HG02884 (cell line): ENCODE measurements at regions not wholly inside any gene's neighbourhood (a gene's known extent, or its start where the extent isn't known, plus 50 kb on each side); places are given as distances from the start of the nearest gene placed in this dataset.

ENCODE experiments used
- ATAC-seq: cut with Tn5 transposase; IDR thresholded peaks from one replicate; pipeline ENCODE4 v1.9.1; 2021; ENCODE audit warnings: mild to moderate bottlenecking, moderate library complexity; ENCODE audit not compliant: unreplicated experiment

DNA sequence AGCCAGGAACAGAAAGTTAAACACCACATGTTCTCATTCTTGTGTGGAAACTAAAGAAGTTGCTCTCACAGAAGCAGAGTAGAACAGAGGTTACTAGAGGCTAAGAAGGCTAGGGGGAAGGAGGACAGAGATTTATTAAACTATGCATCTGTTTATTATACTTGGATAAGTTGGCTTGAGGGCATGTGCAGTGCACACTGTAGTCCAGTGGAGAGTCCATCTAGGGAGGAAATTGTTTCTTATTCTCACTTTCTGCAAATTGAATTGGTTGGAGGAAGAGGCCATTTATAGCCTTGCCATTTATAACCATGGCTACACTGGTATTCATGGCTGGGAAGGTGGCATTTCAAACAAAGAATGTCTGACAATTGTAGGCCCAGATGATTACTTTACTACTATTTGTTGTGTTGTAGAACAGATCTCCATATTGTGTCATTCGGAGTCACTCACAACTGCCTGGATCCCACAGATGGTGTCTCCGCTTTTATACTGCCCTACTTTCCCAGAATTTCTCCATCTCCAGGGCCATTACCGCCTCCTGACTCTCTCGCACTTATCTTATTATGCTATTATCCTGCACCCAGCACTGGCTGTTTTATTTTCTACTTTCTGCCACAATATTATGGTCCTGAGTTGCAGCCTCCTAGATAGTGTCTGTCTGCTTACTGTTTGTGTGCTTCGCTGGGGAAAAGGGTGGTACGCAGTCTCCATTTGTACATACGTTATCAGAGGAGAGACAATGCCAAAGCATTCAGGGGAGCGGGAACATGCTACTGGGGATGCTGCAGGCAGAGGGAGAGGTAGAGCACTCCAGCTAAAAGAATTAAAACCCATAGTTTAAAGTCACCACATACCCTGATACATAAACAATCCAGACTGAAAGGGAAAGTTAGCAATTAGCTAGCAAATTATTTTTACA, 169.3 kb upstream of the BLID start:
- ATAC-seq, result no peak

DNA sequence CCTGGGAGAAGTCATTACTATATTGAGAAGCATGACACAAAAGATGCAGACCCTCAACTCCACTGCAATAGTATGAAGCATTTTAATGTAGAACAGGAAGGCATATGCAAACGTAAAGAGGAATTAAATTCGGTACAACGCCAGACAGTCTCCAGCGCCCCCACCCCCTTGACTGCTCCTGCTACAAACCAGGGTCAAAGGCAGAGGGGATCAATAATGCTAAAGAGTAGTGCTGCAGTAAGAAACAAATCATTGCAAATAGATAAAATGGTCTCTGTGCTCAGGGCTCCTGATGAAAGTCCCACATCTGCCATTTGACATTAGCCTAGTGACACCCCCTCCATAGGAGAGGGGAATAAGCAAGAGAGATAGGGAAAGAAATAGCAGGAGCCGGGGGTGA, 164.9 kb upstream of the BLID start:
- no peak for ATAC-seq

DNA sequence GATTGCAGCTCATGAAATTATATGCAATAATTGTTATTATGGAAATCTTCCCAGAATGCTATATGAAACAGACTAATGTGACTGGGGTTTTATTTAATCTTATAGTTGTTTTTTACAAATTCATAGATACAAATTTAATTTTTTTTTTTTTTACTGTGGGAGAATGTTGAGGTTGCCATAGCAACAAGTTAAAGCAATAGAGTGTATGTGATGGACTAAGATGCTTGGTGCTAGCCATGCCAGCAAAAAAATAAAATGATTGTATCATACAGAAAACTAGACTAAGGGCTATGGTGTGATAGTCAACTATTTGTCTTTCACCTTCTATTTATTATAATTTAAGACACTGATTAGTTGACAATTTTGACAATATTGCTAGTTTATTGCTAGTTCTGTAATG, 163.2 kb upstream of the BLID start:
- no peak for ATAC-seq

- ATAC-seq, result no peak
Measured at GRCh38 chr11:122277493-122277892, 161.5 kb upstream of the BLID start.

DNA sequence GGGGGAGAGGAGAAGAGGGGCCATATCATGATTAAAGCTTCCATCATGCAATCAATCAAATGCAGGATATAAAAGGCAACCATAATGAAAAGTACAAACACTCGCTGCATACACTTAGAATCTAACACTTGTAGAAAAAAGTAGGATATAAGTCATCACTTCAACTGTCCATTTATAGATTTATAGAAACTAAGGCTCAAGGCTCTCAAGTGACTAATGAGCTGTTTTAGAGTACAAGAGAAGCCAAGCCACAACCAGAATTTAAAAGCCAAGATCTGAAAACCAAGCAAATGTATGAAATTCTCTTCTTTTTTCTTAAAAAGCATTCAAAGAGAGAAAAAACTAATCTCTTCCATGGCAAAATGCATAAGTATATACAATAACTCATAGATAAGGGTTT, 160.2 kb upstream of the BLID start:
- no peak for ATAC-seq

DNA sequence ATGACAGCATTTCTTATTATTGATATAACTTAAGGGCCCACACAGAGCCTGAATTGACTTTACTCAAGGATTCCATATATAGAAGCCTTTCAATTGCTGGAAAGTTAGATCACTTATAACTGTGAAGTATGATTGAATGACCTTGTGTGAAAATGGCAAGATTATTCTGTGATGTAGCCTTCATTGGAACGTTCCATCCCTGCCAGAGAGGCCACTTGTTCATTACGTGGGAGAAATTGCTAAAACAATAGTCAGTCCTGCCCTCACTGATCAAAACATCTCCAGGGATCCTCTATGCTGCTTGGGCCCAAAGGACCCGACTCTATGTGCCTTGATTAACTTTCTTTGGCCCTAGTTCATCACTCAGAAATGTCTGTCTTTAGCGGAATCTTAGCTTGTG, 159.5 kb upstream of the BLID start:
- no peak for ATAC-seq

DNA sequence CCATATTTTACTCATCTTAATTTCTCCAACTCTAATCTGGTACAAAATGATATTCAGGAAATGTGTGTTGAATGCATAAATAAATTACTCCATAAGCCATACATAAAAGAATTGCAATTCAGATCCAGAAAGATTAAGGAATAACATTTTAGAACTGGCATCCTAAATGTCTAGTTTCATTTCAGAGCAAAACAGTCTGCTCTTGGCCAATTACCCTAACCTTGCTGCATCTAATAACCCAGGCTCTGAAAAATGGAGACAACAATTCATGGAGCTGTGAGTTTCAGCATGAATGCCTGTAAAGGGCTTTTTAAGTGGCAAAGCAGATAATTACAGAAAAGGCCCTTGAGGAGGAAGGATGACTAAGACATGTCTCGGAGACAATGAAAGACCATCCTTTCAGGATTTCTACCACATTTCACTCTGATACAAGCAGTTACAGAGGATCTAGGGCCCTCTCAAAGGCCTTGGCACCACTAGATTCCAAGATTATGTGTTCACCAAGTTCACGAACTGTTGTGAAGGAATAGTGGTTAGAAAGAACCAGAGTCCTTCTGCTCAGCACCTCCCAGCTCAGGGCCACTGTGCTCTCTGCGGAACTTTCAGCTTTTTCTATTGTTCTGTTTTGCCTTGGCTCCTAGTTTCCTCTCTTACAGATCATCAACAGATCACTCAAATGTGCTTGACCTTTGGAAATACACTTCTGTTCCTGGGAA, 157.6 kb upstream of the BLID start:
- ATAC-seq, result no peak

DNA sequence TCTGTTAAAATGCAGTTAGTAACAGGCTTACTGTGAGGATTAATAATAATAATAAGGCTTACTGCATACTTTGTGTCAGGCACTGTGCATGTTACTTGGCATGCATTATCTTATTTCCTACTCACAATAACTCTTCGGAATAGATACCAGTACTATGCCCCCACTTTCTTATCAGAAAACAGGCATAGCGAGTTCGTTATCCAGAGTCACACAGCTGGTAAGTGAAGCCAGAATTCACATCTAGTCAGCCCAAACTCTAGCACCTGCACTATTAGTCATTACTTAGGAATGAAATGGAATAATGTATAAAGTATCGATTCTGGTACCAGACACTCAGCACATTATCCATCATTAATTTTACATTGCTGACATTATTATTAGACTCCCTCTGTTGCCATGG, 155.7 kb upstream of the BLID start:
- ATAC-seq, result no peak

- no peak for ATAC-seq
Measured at GRCh38 chr11:122271137-122271536, 155.1 kb upstream of the BLID start.

- ATAC-seq, result no peak
Measured at GRCh38 chr11:122270535-122270934, 154.5 kb upstream of the BLID start.

DNA sequence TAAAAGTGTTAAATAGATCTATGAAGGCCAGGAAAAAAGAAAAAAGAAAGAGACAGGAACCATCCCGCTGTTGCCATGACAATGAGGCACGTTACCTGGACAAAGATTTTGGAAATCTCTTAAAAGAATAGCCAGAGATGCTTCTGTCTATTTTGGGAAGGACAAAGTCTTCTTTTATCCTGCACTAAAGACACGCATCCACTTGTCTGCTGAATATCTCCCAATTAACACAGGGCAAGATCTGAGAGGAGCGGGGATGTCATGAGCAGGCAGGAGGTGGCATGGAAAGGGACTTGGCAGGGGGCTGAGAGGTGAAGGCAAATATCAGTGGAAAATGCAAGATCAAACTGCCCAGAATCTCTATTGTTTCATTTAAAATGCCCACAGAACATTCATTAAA, 153.8 kb upstream of the BLID start:
- no peak for ATAC-seq

DNA sequence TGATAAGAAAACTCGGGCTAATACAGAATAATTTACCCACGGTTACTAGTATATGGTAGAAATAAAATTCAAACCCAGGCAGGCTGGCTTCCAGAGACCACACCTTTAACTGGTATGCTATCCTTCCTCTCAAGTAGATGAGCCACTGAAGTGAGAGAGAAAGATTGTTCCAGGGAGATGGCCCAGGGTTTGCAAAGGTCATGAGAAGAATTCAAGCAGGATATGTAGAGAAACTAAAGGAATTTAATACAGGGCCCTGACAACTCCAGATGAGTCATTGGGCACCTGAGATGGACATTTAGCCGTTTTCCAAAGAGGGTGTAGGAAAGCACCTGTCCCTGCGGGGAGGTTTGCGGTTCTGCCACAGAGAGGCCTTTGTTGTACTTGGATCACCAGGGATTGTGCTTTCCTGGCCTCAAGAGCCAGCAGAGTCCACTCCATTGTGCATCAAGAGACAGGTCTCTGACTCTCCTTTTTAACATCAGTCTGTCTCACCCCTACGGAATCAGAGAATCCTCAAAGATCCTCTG, 152.7 kb upstream of the BLID start:
- no peak for ATAC-seq

- ATAC-seq, result no peak
Measured at GRCh38 chr11:122267602-122268001, 151.6 kb upstream of the BLID start.

GRCh38 chr11:122265981-122266380, 150.0 kb upstream of the BLID start:
- no peak for ATAC-seq

GRCh38 chr11:122264121-122264520, 148.1 kb upstream of the BLID start:
- ATAC-seq, result no peak

DNA sequence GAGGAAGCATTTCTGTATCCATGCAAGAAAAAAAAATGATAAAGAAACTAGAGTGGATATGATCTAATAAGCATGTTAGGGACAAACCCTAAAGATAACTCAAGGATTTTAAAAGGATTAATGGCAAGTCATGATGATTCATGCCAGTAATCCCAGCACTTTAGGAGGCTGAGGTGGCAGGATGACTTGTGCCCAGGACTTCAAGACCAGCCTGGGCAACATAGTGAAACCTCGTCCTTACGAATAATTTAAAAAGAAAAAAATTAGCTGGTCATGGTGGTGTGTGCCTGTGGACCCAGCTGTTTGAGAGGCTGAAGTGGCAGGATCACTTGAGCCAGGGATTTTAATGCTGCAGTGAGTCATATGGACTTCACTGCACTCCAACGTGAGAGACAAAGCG, 145.5 kb upstream of the BLID start:
- ATAC-seq, result no peak

DNA sequence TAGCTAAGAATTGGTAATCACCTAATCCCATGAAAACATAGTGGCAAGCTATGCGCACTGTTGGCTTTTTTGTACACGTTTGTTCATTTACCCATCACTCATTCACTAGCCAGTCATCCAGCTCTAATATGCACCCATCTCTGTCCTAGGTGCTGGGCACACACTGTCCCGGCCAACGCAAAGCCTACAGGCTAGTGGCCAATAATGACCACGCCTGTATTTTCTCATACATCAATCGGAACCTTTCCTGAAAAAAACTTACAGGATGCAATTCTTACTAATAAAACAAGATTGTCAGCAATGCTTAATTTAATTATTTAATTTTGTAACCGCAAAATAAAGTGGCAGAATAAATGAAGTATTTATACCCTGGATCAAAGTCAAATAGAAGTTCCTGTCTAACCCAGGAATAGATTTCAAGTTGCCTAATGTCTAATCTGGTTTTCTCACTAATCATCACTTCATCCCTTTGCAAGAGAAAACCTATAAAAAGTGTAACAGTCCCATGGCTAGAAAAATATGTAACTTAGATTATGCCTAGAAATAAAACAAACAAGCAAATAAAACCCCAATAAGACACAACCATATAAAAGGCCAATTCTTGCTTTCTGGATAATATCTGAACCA, 143.3 kb upstream of the BLID start:
- no peak for ATAC-seq

- no peak for ATAC-seq
Measured at GRCh38 chr11:122258446-122259194, 142.6 kb upstream of the BLID start.

DNA sequence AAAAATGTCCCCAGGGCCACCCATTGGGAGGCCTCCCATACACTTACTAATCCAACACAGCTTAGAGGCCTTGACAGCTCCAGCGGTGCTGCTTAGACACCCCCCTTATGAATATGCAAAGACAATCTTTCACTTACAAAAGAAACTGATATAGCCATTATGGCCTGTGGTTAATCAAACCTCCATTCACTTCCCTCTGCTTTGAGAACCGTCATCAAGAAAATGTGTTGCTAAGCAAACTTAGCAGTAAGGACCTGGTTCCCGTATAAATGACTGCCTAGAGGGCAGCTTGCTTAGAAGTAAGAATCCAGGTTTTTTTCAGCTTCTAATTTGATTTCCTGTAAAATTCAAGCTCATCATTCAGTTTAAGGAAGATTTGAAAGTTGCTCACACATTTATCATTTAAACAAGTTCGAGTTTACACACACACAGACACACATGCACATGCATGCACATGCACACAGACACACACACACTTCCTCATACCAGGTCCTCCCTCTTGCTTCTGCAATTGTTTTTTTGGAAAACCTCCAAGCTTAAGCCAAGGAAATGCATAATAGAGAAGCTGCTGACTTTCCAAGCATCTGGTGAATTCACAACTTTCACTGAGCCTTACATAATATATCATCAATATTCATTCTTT, 137.7 kb upstream of the BLID start:
- ATAC-seq, result no peak

- no peak for ATAC-seq
Measured at GRCh38 chr11:122248939-122249338, 132.9 kb upstream of the BLID start.
